Smooth muscle cell (in vitro differentiated cells): ENCODE measurements at regions not wholly inside any gene's neighbourhood (a gene's known extent, or its start where the extent isn't known, plus 50 kb on each side); places are given as distances from the start of the nearest gene placed in this dataset.

Experiments used
- DNase-seq: peaks from one replicate; lab custom pipeline; 2025; ENCODE audit not compliant: unreplicated experiment; lab: John Stamatoyannopoulos, UW
- H2AFZ ChIP-seq: fragments of 200-600 bp; sonication (generic); 2 replicates; pipeline ENCODE4 v1.6.0; 2016; ENCODE audit warnings: antibody characterized with exemption, low read depth, mild to moderate bottlenecking
- H3F3A ChIP-seq: fragments of 200-600 bp; sonication (generic); 2 replicates; pipeline ENCODE4 v1.6.0; 2017; ENCODE audit warnings: antibody characterized with exemption, low read depth
- H3K27ac ChIP-seq: fragments of 200-600 bp; sonication (generic); 2 replicates; pipeline ENCODE4 v1.5.1; 2016; ENCODE audit warnings: low read depth, mild to moderate bottlenecking
- H3K27me3 ChIP-seq: fragments of 200-600 bp; sonication (generic); 2 replicates; pipeline ENCODE4 v1.6.1; 2016; ENCODE audit warnings: low read depth, mild to moderate bottlenecking
- H3K36me3 ChIP-seq: fragments of 200-600 bp; sonication (generic); 2 replicates; pipeline ENCODE4 v1.5.1; 2016; ENCODE audit warnings: low read depth
- H3K4me1 ChIP-seq: fragments of 200-600 bp; sonication (generic); 2 replicates; pipeline ENCODE4 v1.5.1; 2016; ENCODE audit warnings: low read depth
- H3K4me2 ChIP-seq: fragments of 200-600 bp; sonication (generic); 2 replicates; pipeline ENCODE4 v1.6.0; 2016; ENCODE audit warnings: mild to moderate bottlenecking
- H3K4me3 ChIP-seq: fragments of 200-600 bp; sonication (generic); 2 replicates; pipeline ENCODE4 v1.5.1; 2016; ENCODE audit warnings: mild to moderate bottlenecking
- H3K79me2 ChIP-seq: fragments of 200-600 bp; sonication (generic); 2 replicates; pipeline ENCODE4 v1.6.0; 2016; ENCODE audit warnings: low read depth, mild to moderate bottlenecking
- H3K9ac ChIP-seq: fragments of 200-600 bp; sonication (generic); 2 replicates; pipeline ENCODE4 v1.6.0; 2016; ENCODE audit warnings: low read depth
- H3K9me3 ChIP-seq: fragments of 200-600 bp; sonication (generic); replicated peaks from 2 replicates; pipeline ENCODE4 v1.5.1; 2016; ENCODE audit warnings: low read depth
- H4K20me1 ChIP-seq: fragments of 200-600 bp; sonication (generic); 2 replicates; pipeline ENCODE4 v1.6.0; 2016; ENCODE audit warnings: low read depth
- CTCF ChIP-seq: fragments of 200-600 bp; sonication (generic); IDR thresholded peaks from 2 replicates; pipeline ENCODE4 v1.5.1; 2017; ENCODE audit warnings: borderline replicate concordance, mild to moderate bottlenecking, antibody characterized with exemption; ENCODE audit not compliant: insufficient read depth, poor library complexity, severe bottlenecking
- WGBS: methylation state at CpG from one replicate; pipeline ENCODE4 v1.1.7; 2016; ENCODE audit warnings: low lambda C conversion rate; 5-methylcytosine and 5-hydroxymethylcytosine counted together

GRCh38 chr6:125498606-125499005 is 196.8 kb upstream of the HDDC2 start:
- 75% methylated on average over 3 of the region's 3 CpGs for WGBS
- Histone ChIP-seq H3K9me3 (no peaks in the 10 kb centered on the region), H3F3A (no peaks in the 10 kb centered on the region), H3K4me2 (no peak overlapping the region), H3K4me1 (no peaks in the 10 kb centered on the region), H3K79me2 (no peaks in the 10 kb centered on the region), H3K36me3 (no peaks in the 10 kb centered on the region), H3K4me3 (no peak overlapping the region), H3K9ac (no peak overlapping the region), H2AFZ (no peak overlapping the region), H3K27me3 (no peaks in the 10 kb centered on the region), H3K27ac (no peak overlapping the region), H4K20me1 (no peaks in the 10 kb centered on the region)
- no peak for DNase-seq
- TF ChIP-seq CTCF: no peak

- Histone ChIP-seq H3F3A (no peaks in the 10 kb centered on the region), H3K36me3 (no peaks in the 10 kb centered on the region), H3K27ac (no peak overlapping the region), H3K9me3 (no peaks in the 10 kb centered on the region), H2AFZ (no peak overlapping the region), H3K4me2 (no peak overlapping the region), H3K79me2 (no peaks in the 10 kb centered on the region), H3K27me3 (no peaks in the 10 kb centered on the region), H3K9ac (no peak overlapping the region), H4K20me1 (no peaks in the 10 kb centered on the region), H3K4me3 (no peak overlapping the region), H3K4me1 (no peaks in the 10 kb centered on the region)
- TF ChIP-seq CTCF: no peak
- DNase-seq: no peak
Measured at GRCh38 chr6:125499535-125499934, 197.8 kb upstream of the HDDC2 start.

GRCh38 chr6:125503181-125503580 is 201.4 kb upstream of the HDDC2 start:
- Histone ChIP-seq H3K4me2 (no peak overlapping the region), H3K4me1 (no peaks in the 10 kb centered on the region), H3K4me3 (no peak overlapping the region), H3K79me2 (no peaks in the 10 kb centered on the region), H3K36me3 (no peaks in the 10 kb centered on the region), H3K9me3 (no peaks in the 10 kb centered on the region), H3K27ac (no peak overlapping the region), H3F3A (no peaks in the 10 kb centered on the region), H3K9ac (no peak overlapping the region), H4K20me1 (no peaks in the 10 kb centered on the region), H3K27me3 (no peaks in the 10 kb centered on the region), H2AFZ (peak overlapping the region; percentile 50)
- TF ChIP-seq CTCF: no peak
- WGBS: 71% methylated on average over 3 of the region's 3 CpGs
- no peak for DNase-seq

- no peaks in the 10 kb centered on the region for H3K79me2 ChIP-seq
- H3K36me3 ChIP-seq: no peaks in the 10 kb centered on the region
- no peak overlapping the region for H2AFZ ChIP-seq
- no peaks in the 10 kb centered on the region for H4K20me1 ChIP-seq
- no peaks in the 10 kb centered on the region for H3F3A ChIP-seq
- H3K9me3 ChIP-seq: no peaks in the 10 kb centered on the region
- no peaks in the 10 kb centered on the region for H3K27me3 ChIP-seq
- no peak for DNase-seq
- H3K4me2 ChIP-seq: no peak overlapping the region
- H3K27ac ChIP-seq: no peak overlapping the region
- H3K4me1 ChIP-seq: no peaks in the 10 kb centered on the region
- TF ChIP-seq CTCF: no peak
- no peak overlapping the region for H3K4me3 ChIP-seq
- H3K9ac ChIP-seq: no peak overlapping the region
- WGBS: 97% methylated on average over 4 of the region's 4 CpGs
Measured at GRCh38 chr6:125507987-125508655, 206.4 kb upstream of the HDDC2 start.
